Spinal cord (tissue), 9 donors: ENCODE measurements at regions not wholly inside any gene's neighbourhood (a gene's known extent, or its start where the extent isn't known, plus 50 kb on each side); places are given as distances from the start of the nearest gene placed in this dataset.
"Not testable (repeated sequence)": the region's sequence is repeated elsewhere in the genome, so short reads cannot be mapped to it uniquely, and the experiment has no call there.

Experiments
- DNase-seq, 6 donors: peaks; one replicate each; pipeline versions ENCODE4 v3.0.0 to v3.0.0-alpha.2; 2013 to 2015; ENCODE audit warnings: low spot score in 6 of 6, low read depth in 4 of 6
- H3K27ac ChIP-seq: one replicate; pipeline ENCODE4 v1.5.1; 2013; ENCODE audit warnings: low read depth, low read length, control low read depth
- H3K27me3 ChIP-seq: one replicate; pipeline ENCODE4 v1.6.1; 2013; ENCODE audit warnings: low read length; ENCODE audit not compliant: control insufficient read depth, insufficient read depth
- H3K36me3 ChIP-seq: one replicate; pipeline ENCODE4 v1.6.1; 2013; ENCODE audit warnings: low read length; ENCODE audit not compliant: control insufficient read depth, insufficient read depth
- H3K4me1 ChIP-seq: one replicate; pipeline ENCODE4 v1.6.1; 2013; ENCODE audit warnings: low read length; ENCODE audit not compliant: control insufficient read depth, insufficient read depth
- H3K4me3 ChIP-seq: one replicate; pipeline ENCODE4 v1.5.1; 2013; ENCODE audit warnings: low read depth, low read length, control low read depth
- H3K9me3 ChIP-seq: one replicate; pipeline ENCODE4 v1.6.1; 2013; ENCODE audit warnings: low read length; ENCODE audit not compliant: control insufficient read depth, insufficient read depth
- WGBS: methylation state at CpG from one replicate; pipeline ENCODE4 v1.1.5; 2013; ENCODE audit warnings: missing lambda C conversion rate; ENCODE audit not compliant: insufficient coverage; 5-methylcytosine and 5-hydroxymethylcytosine counted together
- donor health status: healthy.

- no peak for DNase-seq
- no peak overlapping the region for H3K27ac ChIP-seq
- no peaks in the 10 kb centered on the region for H3K27me3 ChIP-seq
- H3K36me3 ChIP-seq = no peaks in the 10 kb centered on the region
- no peak overlapping the region for H3K4me3 ChIP-seq
- peaks cover 5% of the 10 kb centered on the region for H3K9me3 ChIP-seq
- WGBS = no CpG with 5 or more reads among the region's 2 CpGs
- H3K4me1 ChIP-seq = no peaks in the 10 kb centered on the region
Measured at GRCh38 chr5:130514984-130515690, 610.9 kb downstream of the CHSY3 start.

GRCh38 chr5:130502702-130503101 is 598.4 kb downstream of the CHSY3 start:
- Histone ChIP-seq H3K4me3 (no peak overlapping the region), H3K4me1 (no peaks in the 10 kb centered on the region), H3K27me3 (no peaks in the 10 kb centered on the region), H3K9me3 (peaks cover 2% of the 10 kb centered on the region), H3K27ac (no peak overlapping the region), H3K36me3 (no peaks in the 10 kb centered on the region)
- DNase-seq = no peak
- no CpG with 5 or more reads among the region's 4 CpGs for WGBS

- no CpG with 5 or more reads among the region's 3 CpGs for WGBS
- no peak for DNase-seq
Measured at GRCh38 chr5:130501151-130501865, 597.0 kb downstream of the CHSY3 start.

GRCh38 chr5:130500495-130500894 is 596.2 kb downstream of the CHSY3 start:
- 100% methylated on average over 1 of the region's 4 CpGs for WGBS
- DNase-seq, H3K36me3 ChIP-seq, H3K4me1 ChIP-seq, H3K4me3 ChIP-seq, H3K9me3 ChIP-seq, H3K27me3 ChIP-seq, H3K27ac ChIP-seq: not testable (repeated sequence)

More at GRCh38 chr5:130501151-130501865, 597.0 kb downstream of the CHSY3 start:
- no peak overlapping the region for H3K4me3 ChIP-seq
- H3K9me3 ChIP-seq = peaks cover 2% of the 10 kb centered on the region
- no peaks in the 10 kb centered on the region for H3K36me3 ChIP-seq
- no peaks in the 10 kb centered on the region for H3K27me3 ChIP-seq
- no peak overlapping the region for H3K27ac ChIP-seq
- H3K4me1 ChIP-seq = no peaks in the 10 kb centered on the region

GRCh38 chr5:130496215-130496614 is 592.0 kb downstream of the CHSY3 start:
- Histone ChIP-seq H3K4me3 (no peak overlapping the region), H3K36me3 (no peaks in the 10 kb centered on the region), H3K9me3 (no peaks in the 10 kb centered on the region), H3K27ac (no peak overlapping the region), H3K4me1 (no peaks in the 10 kb centered on the region), H3K27me3 (no peaks in the 10 kb centered on the region)
- DNase-seq = no peak
- 88% methylated on average over 1 of the region's 1 CpG for WGBS

GRCh38 chr5:130488252-130488651 is 584.0 kb downstream of the CHSY3 start:
- no peak overlapping the region for H3K27ac ChIP-seq
- H3K36me3 ChIP-seq = no peaks in the 10 kb centered on the region
- WGBS = 91% methylated on average over 1 of the region's 1 CpG
- DNase-seq = no peak
- no peaks in the 10 kb centered on the region for H3K4me1 ChIP-seq
- no peak overlapping the region for H3K4me3 ChIP-seq
- H3K27me3 ChIP-seq = no peaks in the 10 kb centered on the region
- no peaks in the 10 kb centered on the region for H3K9me3 ChIP-seq

GRCh38 chr5:130479045-130479804 is 575.0 kb downstream of the CHSY3 start:
- Histone ChIP-seq H3K27me3 (no peaks in the 10 kb centered on the region), H3K4me3 (no peak overlapping the region), H3K4me1 (no peaks in the 10 kb centered on the region), H3K27ac (no peak overlapping the region), H3K36me3 (no peaks in the 10 kb centered on the region), H3K9me3 (peaks cover 2% of the 10 kb centered on the region)
- DNase-seq = no peak
- 92% methylated on average over 9 of the region's 9 CpGs for WGBS

- H3K27ac ChIP-seq = no peak overlapping the region
- peaks cover 2% of the 10 kb centered on the region for H3K9me3 ChIP-seq
- DNase-seq = no peak
- H3K36me3 ChIP-seq = no peaks in the 10 kb centered on the region
- no peaks in the 10 kb centered on the region for H3K27me3 ChIP-seq
- H3K4me3 ChIP-seq = no peak overlapping the region
- no peaks in the 10 kb centered on the region for H3K4me1 ChIP-seq
- 78% methylated on average over 2 of the region's 6 CpGs for WGBS
Measured at GRCh38 chr5:130476325-130476724, 572.1 kb downstream of the CHSY3 start.

- H3K4me1 ChIP-seq = no peaks in the 10 kb centered on the region
- DNase-seq = no peak
- WGBS = no CpG with 5 or more reads among the region's 1 CpG
Measured at GRCh38 chr5:130462516-130462915, 558.3 kb downstream of the CHSY3 start.

More at GRCh38 chr5:130462516-130462915, 558.3 kb downstream of the CHSY3 start:
- Histone ChIP-seq H3K36me3 (no peaks in the 10 kb centered on the region), H3K27ac (no peak overlapping the region), H3K4me3 (no peak overlapping the region), H3K9me3 (no peaks in the 10 kb centered on the region), H3K27me3 (no peaks in the 10 kb centered on the region)
